ENCODE measurements at regions not wholly inside any gene's neighbourhood (a gene's known extent, or its start where the extent isn't known, plus 50 kb on each side); places are given as distances from the start of the nearest gene placed in this dataset.

- no TSS peak for BruUV-seq (replicated peaks)
- FAIRE-seq = no peak
- dilution Hi-C loops (cut with MboI; ENCODE audit: extremely low pct_ligation_motif_present, low sequenced_read_pairs) = no loop called here
Measured at GRCh38 chrX:4550018-4550417, 836.6 kb upstream of the PRKX start.

More at GRCh38 chrX:4550018-4550417, 836.6 kb upstream of the PRKX start:
- no peak for DNase-seq (ENCODE audit: low read depth, low spot score)
- Histone ChIP-seq H3K9ac (replicated peaks; ENCODE audit: extremely low read depth, insufficient read depth, low read length) (no peak overlapping the region), H3K79me2 (ENCODE audit: control insufficient read depth, insufficient read depth, low read length) (no peaks in the 10 kb centered on the region), H3K4me3 (replicated peaks in 1 of 3; ENCODE audit: insufficient read depth in 1 of 3, low read depth in 1 of 3, low read length in 3 of 3) (no peak overlapping the region), H3K9me3 (replicated peaks; ENCODE audit: control insufficient read depth, insufficient read depth, low read length) (no peaks in the 10 kb centered on the region), H4K20me1 (replicated peaks; ENCODE audit: control insufficient read depth, extremely low read depth, insufficient read depth, low read length) (no peaks in the 10 kb centered on the region), H3K9me1 (replicated peaks; ENCODE audit: control insufficient read depth, extremely low read depth, insufficient read depth, low read length) (no peaks in the 10 kb centered on the region), H3K27ac (ENCODE audit: insufficient read depth, low read depth, low read length) (no peak overlapping the region), H3K36me3 (ENCODE audit: control insufficient read depth in 2 of 2, extremely low read depth in 1 of 2, insufficient read depth in 2 of 2, low read length in 2 of 2) (no peaks in the 10 kb centered on the region), H3K27me3 (ENCODE audit: control insufficient read depth in 2 of 2, insufficient read depth in 2 of 2, low read length in 2 of 2) (no peaks in the 10 kb centered on the region), H3K4me2 (ENCODE audit: insufficient read depth, low read length) (no peak overlapping the region), H3K4me1 (ENCODE audit: control insufficient read depth, extremely low read depth, insufficient read depth, low read length) (no peaks in the 10 kb centered on the region), H2AFZ (ENCODE audit: low read depth, low read length) (no peak overlapping the region)
- ChIA-PET POLR2A (no interaction called here), CTCF (no interaction called here)
- intact Hi-C loops (cut with micrococcal nuclease) = no loop called here
- TF ChIP-seq GATA2 (IDR thresholded peaks at IDR 0.05; ENCODE audit: insufficient read depth, insufficient read length, low read depth, low read length) = no peak
- no peak for TF ChIP-seq CTCF (IDR thresholded peaks at IDR 0.05; ENCODE audit: extremely low read depth in 1 of 2, insufficient read depth in 1 of 2, low read depth in 1 of 2, low read length in 2 of 2)
- no peak for TF ChIP-seq POLR2A (IDR thresholded peaks at IDR 0.05; ENCODE audit: low read depth, low read length)
- no peak for TF ChIP-seq MAX (IDR thresholded peaks at IDR 0.05; ENCODE audit: insufficient read depth, insufficient read length)
- TF ChIP-seq JUN (IDR thresholded peaks at IDR 0.05; ENCODE audit: borderline replicate concordance, insufficient read depth, insufficient read length, low read depth) = no peak
- TF ChIP-seq MYC (IDR thresholded peaks at IDR 0.05; ENCODE audit: low read depth, low read length) = no peak
- no peak for TF ChIP-seq FOS (IDR thresholded peaks at IDR 0.05; ENCODE audit: borderline replicate concordance, insufficient read depth, low read length)
- no peak for TF ChIP-seq EZH2 (IDR thresholded peaks at IDR 0.05; ENCODE audit: borderline replicate concordance, low read depth, low read length, severe bottlenecking)
- no peak for TF ChIP-seq POLR2AphosphoS5 (IDR thresholded peaks at IDR 0.05; ENCODE audit: insufficient read depth, low read depth, low read length)
